Retina (tissue), 1 donor: ENCODE measurements at regions not wholly inside any gene's neighbourhood (a gene's known extent, or its start where the extent isn't known, plus 50 kb on each side); places are given as distances from the start of the nearest gene placed in this dataset.
"Not testable (repeated sequence)": the region's sequence is repeated elsewhere in the genome, so short reads cannot be mapped to it uniquely, and the experiment has no call there.

Source experiments
- DNase-seq: peaks from one replicate; pipeline ENCODE4 v3.0.0-alpha.2; 2016

DNA sequence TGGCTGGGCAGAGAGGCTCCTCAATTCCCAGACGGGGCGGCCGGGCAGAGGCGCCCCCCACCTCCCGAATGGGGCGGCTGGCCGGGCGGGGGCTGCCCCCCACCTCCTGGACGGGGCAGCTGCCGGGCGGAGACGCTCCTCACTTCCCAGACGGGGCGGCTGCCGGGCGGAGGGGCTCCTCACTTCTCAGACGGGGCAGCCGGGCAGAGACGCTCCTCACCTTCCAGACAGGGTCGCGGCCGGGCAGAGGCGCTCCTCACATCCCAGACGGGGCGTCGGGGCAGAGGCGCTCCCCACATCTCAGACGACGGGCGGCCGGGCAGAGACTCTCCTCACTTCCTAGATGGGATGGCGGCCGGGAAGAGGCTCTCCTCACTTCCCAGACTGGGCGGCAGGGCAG lies 214.1 kb downstream of the SOX2 start:
- not testable (repeated sequence) for DNase-seq

- DNase-seq: peak; percentile 66
Observed at GRCh38 chr3:181929501-181929900, 217.8 kb downstream of the SOX2 start.

DNA sequence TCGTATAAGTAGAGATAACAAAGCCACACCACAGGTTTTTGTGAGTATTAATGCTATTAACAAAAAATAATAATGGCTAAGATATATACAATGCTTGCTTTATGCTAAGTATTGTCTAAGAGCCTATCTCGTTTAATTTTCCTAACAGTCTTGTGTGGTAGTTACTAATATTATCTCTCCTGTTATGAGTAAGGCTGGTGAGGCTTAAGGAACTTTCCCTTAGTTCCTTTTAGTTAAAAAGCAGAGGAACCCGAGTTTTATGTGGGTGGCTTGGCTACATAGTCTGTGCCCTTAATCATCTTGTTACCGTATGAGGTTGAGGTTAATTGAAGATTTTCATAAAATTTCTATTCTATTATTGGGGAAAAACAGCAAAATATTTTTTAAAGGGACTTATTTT lies 218.4 kb downstream of the SOX2 start:
- no peak for DNase-seq

- DNase-seq: no peak
Observed at GRCh38 chr3:181932039-181932438, 220.3 kb downstream of the SOX2 start.

DNA sequence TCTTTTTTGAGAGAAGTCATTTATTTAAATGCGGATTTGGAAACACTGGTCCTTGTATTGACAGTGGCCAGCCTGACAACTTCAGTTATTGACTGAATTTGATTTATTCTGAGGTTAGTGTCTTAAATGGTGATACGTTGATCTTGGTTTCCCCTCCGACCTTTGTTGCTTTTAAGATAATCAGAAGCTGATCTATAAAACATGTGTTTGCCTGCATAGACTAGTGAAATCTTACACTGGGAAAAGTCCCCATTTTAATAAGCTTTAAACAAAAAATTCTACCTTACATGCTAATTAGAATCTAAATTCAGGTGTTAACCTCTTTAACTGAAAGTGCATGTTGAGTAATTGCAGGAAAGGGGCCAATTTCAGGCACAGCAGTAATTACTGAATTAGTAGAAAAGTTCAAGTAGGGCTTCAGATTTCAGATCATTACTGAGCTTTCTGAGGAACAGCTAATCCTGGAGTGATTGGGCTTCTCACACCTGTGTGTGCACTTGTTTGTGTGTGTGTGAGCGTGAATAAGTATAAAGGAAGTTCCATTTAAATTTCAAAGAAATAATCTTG lies 221.4 kb downstream of the SOX2 start:
- DNase-seq: no peak

DNA sequence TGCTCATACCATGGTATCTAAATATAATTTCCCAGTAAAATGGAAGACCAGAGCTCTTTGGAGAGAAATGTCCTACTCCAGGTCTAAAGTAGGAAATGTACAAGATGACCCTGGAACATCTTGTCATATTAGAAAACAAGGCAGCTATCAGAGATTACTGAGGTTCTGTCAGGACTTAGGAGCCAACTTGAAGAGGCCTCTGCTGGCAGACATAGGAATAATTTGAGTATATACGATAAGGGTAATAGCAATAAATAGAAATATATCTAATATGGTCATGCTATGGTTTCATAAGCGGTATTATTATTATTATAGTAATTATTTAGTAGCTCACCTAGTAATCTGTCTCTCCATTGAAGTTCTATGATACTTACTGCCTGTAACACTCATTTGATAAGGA lies 224.2 kb downstream of the SOX2 start:
- DNase-seq: no peak

GRCh38 chr3:181936774-181937173 lies 225.0 kb downstream of the SOX2 start:
- DNase-seq: no peak

- not testable (repeated sequence) for DNase-seq
Observed at GRCh38 chr3:181938580-181938979, 226.9 kb downstream of the SOX2 start.

DNA sequence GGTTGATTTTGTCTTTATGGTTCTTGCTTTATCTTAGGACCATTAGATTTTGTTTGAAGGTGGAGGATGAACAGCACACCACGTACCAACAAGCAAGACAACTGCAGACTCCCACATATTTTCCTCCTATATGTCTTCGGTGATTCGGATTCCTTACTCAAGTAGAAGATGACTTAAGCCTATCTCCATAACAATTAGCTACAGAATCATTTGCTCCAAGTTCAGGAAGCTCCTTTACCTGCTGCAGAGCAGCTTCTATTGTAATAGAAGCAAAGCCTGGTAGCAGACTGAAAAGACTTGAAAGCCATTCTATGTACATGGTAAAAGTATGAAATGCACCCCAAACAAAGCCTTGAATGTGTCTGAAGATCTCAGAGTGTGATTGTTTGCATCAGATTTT lies 229.0 kb downstream of the SOX2 start:
- no peak for DNase-seq

- DNase-seq: no peak
Observed at GRCh38 chr3:181941250-181941649, 229.5 kb downstream of the SOX2 start.

DNA sequence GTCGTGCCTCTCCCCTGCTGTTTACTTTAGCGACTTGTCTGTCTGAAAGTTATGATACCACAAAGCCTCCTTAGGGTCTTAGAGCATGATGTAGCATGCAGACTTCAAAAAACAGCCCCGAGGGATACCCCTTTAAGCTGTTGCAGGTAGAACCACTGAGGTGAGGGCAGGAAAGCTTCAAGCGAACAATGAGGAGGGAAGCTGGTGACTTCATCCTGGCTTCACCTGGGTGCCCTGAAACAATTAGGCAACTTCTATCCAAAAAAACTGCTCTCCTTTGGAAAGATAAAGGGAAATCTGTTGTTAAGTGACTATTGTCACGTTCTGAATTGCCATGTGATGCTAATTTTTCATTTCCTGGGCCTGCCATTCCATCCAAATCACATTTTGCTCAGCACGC lies 231.6 kb downstream of the SOX2 start:
- DNase-seq: no peak

DNA sequence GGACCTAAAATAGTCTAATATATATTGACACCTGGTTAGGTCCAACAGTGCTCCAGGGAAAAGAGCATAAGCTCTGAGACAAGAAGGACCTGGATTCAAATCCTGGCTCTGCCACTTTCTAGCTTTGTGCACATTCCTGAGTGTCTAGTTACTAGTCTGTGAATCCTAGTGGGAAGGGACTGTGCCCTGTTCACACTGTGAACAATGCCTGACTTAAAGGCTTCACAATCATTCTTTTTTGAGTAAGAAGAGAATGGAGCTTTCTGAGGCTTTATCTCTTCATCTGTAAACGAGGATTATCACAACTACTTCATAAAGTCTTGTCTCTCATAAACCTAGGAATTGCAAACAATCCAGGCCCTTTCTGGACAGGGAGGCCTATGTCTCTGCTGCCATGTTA lies 235.9 kb downstream of the SOX2 start:
- DNase-seq: no peak

GRCh38 chr3:181948286-181948685 lies 236.6 kb downstream of the SOX2 start:
- no peak for DNase-seq

DNA sequence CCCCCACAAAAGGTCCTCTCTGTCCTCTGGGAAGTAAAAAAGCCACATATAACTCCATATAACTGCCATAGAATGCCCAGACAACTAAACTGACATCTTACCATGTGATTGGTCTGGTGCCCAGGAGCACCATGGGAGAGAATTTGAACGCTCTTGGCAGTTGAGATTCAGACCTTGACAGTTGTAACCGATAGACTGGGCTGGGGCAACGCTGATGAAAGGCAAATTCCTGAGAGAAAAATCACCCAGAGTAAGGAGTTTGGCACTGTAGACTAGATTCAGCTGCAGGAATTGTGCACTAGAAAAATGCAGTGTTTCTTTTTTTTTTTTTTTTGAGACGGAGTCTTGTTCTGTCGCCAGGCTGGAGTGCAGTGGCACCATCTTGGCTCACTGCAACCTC lies 240.5 kb downstream of the SOX2 start:
- DNase-seq: no peak

DNA sequence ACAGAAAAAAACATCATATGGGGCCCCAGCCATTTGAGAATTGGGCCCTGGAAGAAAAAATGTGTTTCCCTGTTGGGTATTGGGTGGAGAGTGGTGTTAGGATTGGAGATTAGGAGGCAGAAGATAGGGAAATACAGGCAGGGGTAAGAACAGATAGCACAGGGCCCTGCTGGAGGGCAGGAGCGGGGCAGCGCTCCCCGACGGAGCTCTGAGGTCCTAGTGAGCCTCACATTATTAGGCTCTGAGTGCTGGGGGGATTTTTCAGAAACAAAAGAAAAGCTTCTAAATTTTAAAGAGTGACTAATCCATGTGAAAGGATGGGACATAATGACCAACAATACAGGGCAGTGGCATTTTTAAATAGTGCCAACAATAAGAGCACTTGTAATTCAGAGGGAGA lies 241.2 kb downstream of the SOX2 start:
- no peak for DNase-seq

DNA sequence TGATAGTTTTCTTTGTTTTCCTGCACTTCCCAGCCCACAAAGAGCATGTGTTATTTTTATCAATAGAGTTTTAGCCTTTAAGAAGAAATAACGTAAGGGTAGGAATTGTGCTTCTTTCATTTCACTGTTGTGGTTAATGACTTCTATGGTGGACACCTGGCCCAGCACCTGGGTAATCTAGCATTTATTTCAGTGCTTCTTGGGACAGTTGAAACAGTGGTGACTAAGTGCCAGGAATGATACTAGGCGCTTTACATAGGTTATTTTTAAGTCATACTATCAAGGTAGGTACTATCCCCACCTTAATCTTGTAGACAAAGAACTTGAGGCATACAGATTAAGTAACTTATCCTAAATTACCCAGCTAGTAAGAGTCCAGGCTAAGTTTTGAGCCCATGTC lies 243.8 kb downstream of the SOX2 start:
- no peak for DNase-seq

GRCh38 chr3:181956122-181956521 lies 244.4 kb downstream of the SOX2 start:
- DNase-seq: no peak

DNA sequence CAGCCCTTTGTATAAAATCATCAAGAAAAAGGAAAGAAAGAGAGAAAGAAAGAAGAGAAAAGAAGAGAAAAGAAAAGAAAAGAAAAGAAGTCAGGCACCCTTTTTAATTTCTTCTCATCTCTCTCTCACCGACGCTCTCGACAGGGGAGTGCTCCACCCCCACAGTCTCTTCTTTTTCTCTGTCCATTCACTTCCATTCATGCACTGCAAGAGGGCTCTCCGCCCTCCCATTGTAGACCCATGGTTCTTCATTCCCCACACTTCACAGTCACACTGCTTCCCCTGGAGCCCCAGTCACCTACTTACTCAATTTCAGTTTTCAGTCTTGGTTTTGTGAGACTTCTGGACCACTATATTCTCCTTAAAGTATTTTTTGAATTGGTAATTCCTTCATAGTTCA lies 254.7 kb downstream of the SOX2 start:
- no peak for DNase-seq

GRCh38 chr3:181969925-181970324 lies 258.2 kb downstream of the SOX2 start:
- no peak for DNase-seq

- no peak for DNase-seq
Observed at GRCh38 chr3:181971424-181971823, 259.7 kb downstream of the SOX2 start.

DNA sequence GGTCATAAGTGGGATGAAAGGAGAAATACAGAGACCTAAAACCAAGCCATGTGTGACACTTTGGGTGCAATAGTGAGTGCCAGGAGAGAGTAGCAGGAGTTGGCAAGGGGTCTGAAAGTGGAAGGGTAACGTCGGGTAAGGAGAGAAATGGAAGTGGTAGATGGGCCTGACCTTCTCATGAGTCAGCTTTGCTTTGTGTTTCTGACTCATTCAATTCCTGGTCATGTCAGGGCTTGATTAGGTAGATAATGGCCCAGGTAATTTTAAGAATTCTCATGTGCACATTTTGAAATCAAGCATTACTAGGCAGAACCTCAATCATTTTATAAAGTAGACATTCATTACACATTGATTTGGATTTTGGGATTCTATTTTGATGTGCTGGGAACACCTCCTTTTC lies 262.5 kb downstream of the SOX2 start:
- no peak for DNase-seq

- DNase-seq: no peak
Observed at GRCh38 chr3:181976526-181976925, 264.8 kb downstream of the SOX2 start.

DNA sequence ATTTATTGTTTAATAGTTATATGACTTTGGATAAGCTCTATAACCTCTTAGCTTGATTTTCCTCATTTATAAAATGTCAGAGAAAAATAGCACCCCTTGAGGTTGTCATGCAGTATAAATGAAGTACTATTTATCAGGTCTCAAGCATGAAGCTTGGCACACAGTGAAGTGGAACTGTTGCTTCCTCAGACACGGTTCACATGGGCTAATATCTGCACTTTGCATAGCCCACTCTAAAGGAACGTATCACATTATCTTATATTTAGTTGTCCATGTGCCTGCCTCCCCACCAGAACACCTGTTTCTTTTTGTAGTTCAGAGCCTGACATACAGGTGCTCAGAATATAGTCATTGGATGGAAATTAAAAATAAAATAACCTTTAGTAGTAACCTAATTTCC lies 273.7 kb downstream of the SOX2 start:
- DNase-seq: no peak

DNA sequence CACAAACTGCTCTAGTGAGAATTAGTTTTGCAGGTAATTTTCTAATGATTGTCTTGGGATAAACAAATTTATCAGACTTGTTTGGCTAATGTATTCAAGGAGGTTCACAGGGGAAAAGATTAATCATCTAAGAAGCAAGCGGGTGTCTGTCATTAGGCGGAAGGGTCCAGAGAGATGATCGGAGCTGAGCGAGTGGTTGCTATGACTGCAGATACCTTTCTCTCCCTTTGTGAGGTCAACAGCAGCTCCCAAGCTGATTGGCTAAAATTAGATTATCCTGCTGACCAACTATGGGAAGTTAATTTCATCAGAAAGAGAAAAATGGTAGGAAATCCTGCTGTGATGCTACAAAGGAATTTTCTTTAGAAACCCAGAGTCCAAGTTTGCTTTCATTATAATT lies 276.0 kb downstream of the SOX2 start:
- DNase-seq: no peak

GRCh38 chr3:181998828-181999227 lies 287.1 kb downstream of the SOX2 start:
- DNase-seq: no peak

DNA sequence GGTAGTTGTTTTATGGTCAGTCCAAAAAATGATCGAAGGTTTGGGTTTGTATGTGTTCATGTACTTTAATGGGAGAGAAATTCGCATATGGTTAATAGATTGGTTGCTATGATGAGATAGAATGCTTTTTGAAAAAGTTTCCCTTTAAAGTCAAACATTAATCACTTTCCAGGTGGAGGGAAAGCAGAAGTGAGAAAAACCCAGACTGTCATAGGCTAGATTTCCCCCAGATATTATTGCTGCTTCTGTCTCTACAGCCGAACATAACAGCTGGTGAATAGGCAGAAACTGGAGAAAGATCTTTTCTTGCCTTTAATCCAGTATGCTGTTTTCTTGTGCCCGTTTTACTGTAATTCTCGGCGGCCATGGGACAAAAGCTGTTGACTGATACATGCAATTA lies 287.6 kb downstream of the SOX2 start:
- no peak for DNase-seq
